Endothelial cell of umbilical vein (primary cell): ENCODE measurements at regions not wholly inside any gene's neighbourhood (a gene's known extent, or its start where the extent isn't known, plus 50 kb on each side); places are given as distances from the start of the nearest gene placed in this dataset.

ENCODE experiments used
- BruUV-seq: library from RNA; stranded (reverse); fragments of 400-500 nt; replicated peaks from 2 replicates; lab custom pipeline; 2021; lab: Mats Ljungman, UMichigan
- CTCF ChIA-PET: fragments of 300-600, 350-600 bp; sonication (Branson Sonifier 250); formaldehyde crosslinking; loops from one replicate; lab custom pipeline; 2021; ENCODE audit warnings: antibody characterized with exemption, inconsistent platforms; lab: Charles Lee
- POLR2A ChIA-PET: fragments of 300-600, 350-600 bp; sonication (Branson Sonifier 250); formaldehyde crosslinking; loops from one replicate; lab custom pipeline; 2021; ENCODE audit warnings: antibody characterized with exemption, inconsistent platforms; lab: Charles Lee
- DNase-seq: peaks from one replicate; pipeline ENCODE4 v3.0.0-alpha.2; 2011; ENCODE audit warnings: low read depth, low spot score
- FAIRE-seq: peaks from 2 replicates; lab custom pipeline; 2011; peaks lifted over from hg19 to GRCh38; lab: Jason Lieb, UNC
- H2AFZ ChIP-seq: 2 replicates; pipeline ENCODE4 v1.6.0; 2012; ENCODE audit warnings: low read depth, low read length, control low read depth, inconsistent platforms
- H3K27ac ChIP-seq: 2 replicates; pipeline ENCODE4 v1.5.1; 2011; ENCODE audit warnings: low read depth, mild to moderate bottlenecking, control low read depth, low read length, moderate library complexity; ENCODE audit not compliant: insufficient read depth
- H3K27me3 ChIP-seq, 2 experiments: 2 replicates each; pipeline versions ENCODE4 v1.6.0 to v1.6.1; 2011; ENCODE audit warnings: low read length in 2 of 2, mixed read lengths in 1 of 2; ENCODE audit not compliant: control insufficient read depth in 2 of 2, insufficient read depth in 2 of 2
- H3K36me3 ChIP-seq, 2 experiments: 2 replicates in 1 of 2; 3 replicates in 1 of 2; pipeline ENCODE4 v1.5.1; 2011; ENCODE audit warnings: low read length in 2 of 2, mild to moderate bottlenecking in 1 of 2, moderate library complexity in 1 of 2; ENCODE audit not compliant: control insufficient read depth in 2 of 2, insufficient read depth in 2 of 2; ENCODE audit errors: extremely low read depth in 1 of 2
- H3K4me1 ChIP-seq: 3 replicates; pipeline ENCODE4 v1.5.1; 2011; ENCODE audit warnings: mild to moderate bottlenecking, low read length; ENCODE audit not compliant: control insufficient read depth, insufficient read depth; ENCODE audit errors: extremely low read depth
- H3K4me2 ChIP-seq: 2 replicates; pipeline ENCODE4 v1.6.1; 2011; ENCODE audit warnings: low read length, control low read depth, mixed read lengths; ENCODE audit not compliant: insufficient read depth
- H3K4me3 ChIP-seq, 3 experiments: fragments of 200-600 bp in 1 of 3; sonication (generic), shearing (Covaris generic) in 1 of 3; replicated peaks in 1 of 3; 2 replicates each; pipeline ENCODE4 v1.5.1; 2011 to 2016; ENCODE audit warnings: control low read depth in 3 of 3, low read length in 3 of 3, mild to moderate bottlenecking in 2 of 3, inconsistent platforms in 1 of 3, low read depth in 1 of 3, moderate library complexity in 1 of 3; ENCODE audit not compliant: insufficient read depth in 1 of 3
- H3K79me2 ChIP-seq: 2 replicates; pipeline ENCODE4 v1.6.0; 2012; ENCODE audit warnings: low read length, inconsistent platforms; ENCODE audit not compliant: control insufficient read depth, insufficient read depth
- H3K9ac ChIP-seq: replicated peaks from 2 replicates; pipeline ENCODE3; 2011; ENCODE audit warnings: low read length, control low read depth; ENCODE audit not compliant: insufficient read depth; ENCODE audit errors: extremely low read depth
- H3K9me1 ChIP-seq: replicated peaks from 3 replicates; pipeline ENCODE4 v1.6.0; 2011; ENCODE audit warnings: mild to moderate bottlenecking, low read length; ENCODE audit not compliant: control insufficient read depth, insufficient read depth; ENCODE audit errors: extremely low read depth
- H3K9me3 ChIP-seq: replicated peaks from 2 replicates; pipeline ENCODE4 v1.5.1; 2012; ENCODE audit warnings: low read length, inconsistent platforms; ENCODE audit not compliant: control insufficient read depth, insufficient read depth
- H4K20me1 ChIP-seq: replicated peaks from 2 replicates; pipeline ENCODE3; 2011; ENCODE audit warnings: mild to moderate bottlenecking, low read length; ENCODE audit not compliant: control insufficient read depth, insufficient read depth; ENCODE audit errors: extremely low read depth
- EZH2 ChIP-seq: IDR thresholded peaks from 2 replicates; pipeline ENCODE4 v1.6.1; 2012; ENCODE audit warnings: borderline replicate concordance, low read depth, mild to moderate bottlenecking, moderate library complexity, low read length, inconsistent platforms; ENCODE audit not compliant: severe bottlenecking
- FOS ChIP-seq: IDR thresholded peaks from 2 replicates; pipeline ENCODE4 v1.6.1; 2011; ENCODE audit warnings: mild to moderate bottlenecking, low read length, moderate library complexity, borderline replicate concordance; ENCODE audit not compliant: insufficient read depth
- GATA2 ChIP-seq: IDR thresholded peaks from 2 replicates; pipeline ENCODE4 v1.7.0; 2011; ENCODE audit warnings: low read depth, mild to moderate bottlenecking, moderate library complexity, mixed read lengths, low read length; ENCODE audit not compliant: insufficient read length, insufficient read depth
- JUN ChIP-seq: IDR thresholded peaks from 2 replicates; pipeline ENCODE4 v1.6.1; 2011; ENCODE audit warnings: borderline replicate concordance, low read depth; ENCODE audit not compliant: insufficient read length, insufficient read depth
- MYC ChIP-seq: IDR thresholded peaks from one replicate; pipeline ENCODE4 v1.6.1; 2011; ENCODE audit warnings: mild to moderate bottlenecking, low read depth, low read length
- POLR2A ChIP-seq: IDR thresholded peaks from 2 replicates; pipeline ENCODE4 v1.6.1; 2012; ENCODE audit warnings: low read depth, mild to moderate bottlenecking, control low read depth, low read length
- POLR2AphosphoS5 ChIP-seq: IDR thresholded peaks from 2 replicates; pipeline ENCODE4 v1.6.1; 2012; ENCODE audit warnings: low read depth, mild to moderate bottlenecking, control low read depth, low read length, moderate library complexity; ENCODE audit not compliant: insufficient read depth
- dilution Hi-C: fragments of 300-500 bp; cut with MboI; formaldehyde crosslinking; loops from one replicate; pipeline ENCODE4 v1.15.0; 2019; ENCODE audit warnings: low sequenced_read_pairs; ENCODE audit not compliant: extremely low pct_ligation_motif_present
- intact Hi-C: fragments of 100-400 bp; cut with micrococcal nuclease; formaldehyde crosslinking; loops from one replicate; pipeline ENCODE4 v1.10.0; 2022
- TF ChIP-seq, protein P1 (sequence below): IDR thresholded peaks from 2 replicates; pipeline ENCODE4 v1.6.1; 2011; ENCODE audit not compliant: insufficient read depth, insufficient read length
- TF ChIP-seq, protein P2 (sequence below), 2 donors: IDR thresholded peaks; 1 replicate in 1 of 2; 2 replicates in 1 of 2; pipeline ENCODE4 v1.5.1; 2011; ENCODE audit warnings: low read length in 2 of 2, mild to moderate bottlenecking in 2 of 2, moderate library complexity in 2 of 2, control low read depth in 1 of 2, inconsistent platforms in 1 of 2, low read depth in 1 of 2; ENCODE audit not compliant: insufficient read depth in 1 of 2; ENCODE audit errors: extremely low read depth in 1 of 2

DNA sequence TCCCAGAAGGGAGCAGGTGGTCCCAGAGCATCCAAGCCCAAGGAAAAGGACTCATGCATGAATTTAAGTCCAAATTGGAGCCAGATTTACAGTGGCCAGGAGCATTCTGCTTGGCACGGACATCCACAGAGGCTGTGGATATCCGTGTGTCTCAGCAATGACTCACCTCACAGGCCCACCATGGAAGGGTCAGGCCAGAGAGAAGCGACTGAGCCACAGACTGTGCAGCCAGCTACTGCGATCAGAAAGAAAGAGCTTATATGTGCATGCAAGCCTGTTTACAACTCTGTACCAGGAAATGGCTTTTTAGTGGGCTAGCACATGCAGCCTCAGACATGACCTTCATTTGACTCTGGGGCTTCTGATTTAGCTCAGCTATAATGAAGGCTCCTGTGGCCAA lies 231.0 kb downstream of the C16orf95 start:
- Histone ChIP-seq H3K36me3 (no peaks in the 10 kb centered on the region), H4K20me1 (no peaks in the 10 kb centered on the region), H3K79me2 (no peaks in the 10 kb centered on the region), H3K4me3 (no peak overlapping the region), H3K9ac (no peak overlapping the region), H3K27ac (no peak overlapping the region), H3K9me3 (peaks cover 2% of the 10 kb centered on the region), H2AFZ (no peak overlapping the region), H3K4me2 (no peak overlapping the region), H3K27me3 (peaks cover 8 to 14% of the 10 kb centered on the region in 2 experiments), H3K4me1 (no peaks in the 10 kb centered on the region), H3K9me1 (no peaks in the 10 kb centered on the region)
- POLR2A ChIA-PET, result no interaction called here
- no TSS peak for BruUV-seq
- DNase-seq (no peak), FAIRE-seq (no peak)
- dilution Hi-C loops, result no loop called here
- TF ChIP-seq EZH2 (no peak), FOS (no peak), POLR2AphosphoS5 (no peak), POLR2A (no peak), GATA2 (no peak), JUN (no peak), MYC (no peak)
- TF ChIP-seq, protein P1, sequence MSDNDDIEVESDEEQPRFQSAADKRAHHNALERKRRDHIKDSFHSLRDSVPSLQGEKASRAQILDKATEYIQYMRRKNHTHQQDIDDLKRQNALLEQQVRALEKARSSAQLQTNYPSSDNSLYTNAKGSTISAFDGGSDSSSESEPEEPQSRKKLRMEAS, result no peak
- TF ChIP-seq, protein P2, sequence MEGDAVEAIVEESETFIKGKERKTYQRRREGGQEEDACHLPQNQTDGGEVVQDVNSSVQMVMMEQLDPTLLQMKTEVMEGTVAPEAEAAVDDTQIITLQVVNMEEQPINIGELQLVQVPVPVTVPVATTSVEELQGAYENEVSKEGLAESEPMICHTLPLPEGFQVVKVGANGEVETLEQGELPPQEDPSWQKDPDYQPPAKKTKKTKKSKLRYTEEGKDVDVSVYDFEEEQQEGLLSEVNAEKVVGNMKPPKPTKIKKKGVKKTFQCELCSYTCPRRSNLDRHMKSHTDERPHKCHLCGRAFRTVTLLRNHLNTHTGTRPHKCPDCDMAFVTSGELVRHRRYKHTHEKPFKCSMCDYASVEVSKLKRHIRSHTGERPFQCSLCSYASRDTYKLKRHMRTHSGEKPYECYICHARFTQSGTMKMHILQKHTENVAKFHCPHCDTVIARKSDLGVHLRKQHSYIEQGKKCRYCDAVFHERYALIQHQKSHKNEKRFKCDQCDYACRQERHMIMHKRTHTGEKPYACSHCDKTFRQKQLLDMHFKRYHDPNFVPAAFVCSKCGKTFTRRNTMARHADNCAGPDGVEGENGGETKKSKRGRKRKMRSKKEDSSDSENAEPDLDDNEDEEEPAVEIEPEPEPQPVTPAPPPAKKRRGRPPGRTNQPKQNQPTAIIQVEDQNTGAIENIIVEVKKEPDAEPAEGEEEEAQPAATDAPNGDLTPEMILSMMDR (IDR thresholded peaks at IDR 0.05; ENCODE audit: extremely low read depth in 1 of 2, insufficient read depth in 1 of 2, low read depth in 1 of 2, low read length in 2 of 2), result no peak
- CTCF ChIA-PET, result interaction anchor here (1.5 to 2.0 kb wide), 3 partner anchors 15 to 24 kb away, joined by 3 to 5 read pairs (median 4); no protein-coding TSS in a partner anchor
- intact Hi-C loops, result no loop called here
